HG03442 (cell line): ENCODE measurements at regions not wholly inside any gene's neighbourhood (a gene's known extent, or its start where the extent isn't known, plus 50 kb on each side); places are given as distances from the start of the nearest gene placed in this dataset.
"Not testable (repeated sequence)": the region's sequence is repeated elsewhere in the genome, so short reads cannot be mapped to it uniquely, and the experiment has no call there.

Experiments used
- ATAC-seq: cut with Tn5 transposase; IDR thresholded peaks from one replicate; pipeline ENCODE4 v1.9.1; 2021; ENCODE audit warnings: mild to moderate bottlenecking, moderate library complexity; ENCODE audit not compliant: unreplicated experiment

DNA sequence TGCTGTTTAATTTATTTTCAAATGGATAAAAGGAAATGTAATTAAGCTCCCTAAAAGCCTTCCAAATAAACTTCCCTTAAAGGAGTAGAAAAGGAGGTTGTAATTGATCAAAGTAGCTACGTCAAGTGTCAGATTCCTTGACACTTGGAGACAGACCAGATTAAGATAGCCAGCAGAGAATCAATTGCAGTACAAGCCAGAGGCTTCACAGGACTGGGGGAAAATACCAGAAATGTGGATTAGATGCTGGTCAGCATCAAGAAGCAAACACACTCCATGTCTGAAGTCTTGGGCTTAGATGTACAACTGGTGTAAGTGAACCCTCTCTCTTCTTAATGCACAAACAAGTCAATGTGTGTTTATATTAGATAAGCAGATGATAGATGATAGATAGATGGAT, 184.9 kb upstream of the TAS2R1 start:
- no peak for ATAC-seq

DNA sequence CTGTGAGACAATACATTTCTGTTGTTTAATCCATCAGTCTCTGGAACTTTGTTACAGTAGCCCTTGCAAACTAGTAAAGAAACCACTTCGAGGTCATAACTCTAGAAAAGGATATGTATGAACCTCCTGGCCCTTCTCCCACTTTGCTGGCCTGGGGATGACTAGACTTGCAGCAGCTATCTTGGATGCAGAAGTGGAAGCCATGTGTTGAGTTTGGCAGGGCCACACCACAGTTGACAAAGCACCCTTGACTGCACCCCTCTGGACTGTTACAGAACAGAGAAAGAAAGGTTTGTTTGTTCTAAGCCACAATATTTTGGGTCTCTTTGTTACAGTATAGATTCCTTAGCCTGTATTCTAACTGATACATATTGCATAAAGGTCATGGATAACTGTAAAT, 183.2 kb upstream of the TAS2R1 start:
- no peak for ATAC-seq

DNA sequence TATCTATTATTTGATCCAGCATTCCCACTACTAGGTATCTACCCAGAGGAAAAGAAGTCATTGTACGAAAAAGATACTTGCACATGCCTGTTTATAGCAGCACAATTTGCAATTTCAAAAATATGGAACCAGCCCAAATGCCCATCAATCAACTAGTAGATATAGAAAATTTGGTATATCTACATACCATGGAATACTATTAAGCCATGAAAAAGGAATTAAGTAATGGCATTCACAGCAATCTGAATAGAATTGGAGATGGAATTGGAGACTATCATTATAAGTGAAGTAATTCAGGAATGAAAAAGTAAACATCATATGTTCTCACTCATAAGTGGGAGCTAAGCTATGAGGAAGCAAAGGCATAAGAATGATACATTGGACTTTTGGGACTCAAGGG, 177.2 kb upstream of the TAS2R1 start:
- ATAC-seq = not testable (repeated sequence)

DNA sequence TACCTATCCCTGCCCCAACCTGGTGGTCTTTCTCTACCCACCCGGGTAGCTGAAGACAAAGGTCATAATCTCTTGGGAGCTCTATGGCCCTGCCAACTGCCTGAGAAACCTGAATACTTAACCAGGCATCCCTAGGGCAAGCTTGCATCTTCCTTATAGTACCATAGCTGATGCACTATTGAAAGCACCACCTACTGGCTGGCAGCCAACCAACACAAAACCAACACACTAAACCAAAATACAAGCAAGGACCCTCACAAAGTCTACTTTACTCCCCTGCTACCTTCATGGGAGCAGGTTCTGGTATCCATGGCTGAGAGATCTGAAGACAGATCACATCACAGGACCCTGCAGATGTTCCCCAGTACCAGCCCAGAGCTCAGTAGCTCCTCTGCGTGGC, 171.8 kb upstream of the TAS2R1 start:
- no peak for ATAC-seq

- no peak for ATAC-seq
These were observed 169.5 kb upstream of the TAS2R1 start for GRCh38 chr5:9799606-9800005.

DNA sequence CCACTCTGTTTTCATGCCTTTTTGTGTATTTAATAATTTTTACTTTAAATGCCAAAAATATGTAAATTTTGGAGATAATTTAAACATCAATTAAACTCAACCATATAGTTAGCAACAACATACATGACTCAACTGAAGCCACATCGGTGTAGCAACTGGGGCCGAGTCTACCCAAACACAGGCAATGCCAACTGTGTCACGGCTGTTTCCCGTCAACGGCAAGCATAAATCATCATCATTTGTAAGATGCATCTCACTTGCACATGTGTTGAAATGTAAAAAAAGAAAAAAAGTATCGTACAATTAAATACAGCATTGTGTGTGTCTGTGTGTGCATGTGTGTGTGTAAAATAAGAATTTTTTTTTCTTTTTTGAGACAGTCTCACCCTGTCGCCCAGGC, 160.1 kb upstream of the TAS2R1 start:
- no peak for ATAC-seq

GRCh38 chr5:9789777-9790176, 159.6 kb upstream of the TAS2R1 start:
- no peak for ATAC-seq

GRCh38 chr5:9787861-9788600, 157.9 kb upstream of the TAS2R1 start:
- no peak for ATAC-seq

DNA sequence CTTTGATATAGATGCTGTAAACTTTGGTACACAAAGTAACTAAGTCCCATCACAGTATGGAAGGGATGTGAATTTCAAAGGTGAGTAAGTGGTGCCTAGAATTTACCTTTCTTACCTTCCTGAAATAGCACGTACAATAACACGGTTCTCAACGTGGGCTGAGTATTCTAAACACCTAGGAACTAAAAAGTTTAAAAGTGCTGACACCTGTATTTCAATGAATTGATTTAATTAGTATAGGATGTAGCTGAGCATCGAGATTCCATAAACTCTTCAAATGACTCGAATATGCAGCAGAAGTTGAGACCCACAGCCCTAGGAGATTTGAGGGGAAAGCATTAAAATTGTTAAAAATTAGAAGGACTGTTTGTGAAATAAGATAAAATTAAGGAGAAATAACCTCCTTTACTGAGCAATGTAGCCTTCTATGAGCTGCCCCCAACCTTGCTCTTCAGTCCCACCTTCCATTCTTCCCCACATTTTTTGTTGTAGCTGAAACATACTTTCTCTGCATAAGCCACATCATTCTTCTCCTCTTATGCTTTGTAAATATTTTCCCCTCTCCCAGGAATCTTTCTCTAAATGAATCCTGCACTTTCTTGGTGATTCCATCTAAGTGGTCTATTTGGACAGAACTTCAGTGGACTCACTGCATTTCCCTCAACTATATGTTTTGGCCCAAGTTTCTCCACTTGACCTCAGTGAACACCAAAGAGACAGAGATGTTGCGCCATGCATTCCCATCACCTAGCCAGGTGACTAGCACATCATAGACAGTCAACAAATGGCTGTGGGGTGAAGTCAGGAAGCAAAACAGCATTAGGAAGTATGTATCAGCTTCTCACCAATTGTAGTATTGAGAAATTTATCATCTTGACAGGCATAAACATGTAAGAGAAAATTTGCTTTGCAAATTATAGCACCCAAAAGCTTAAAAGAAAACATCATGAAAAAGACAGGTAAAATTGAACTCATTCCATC, 156.5 kb upstream of the TAS2R1 start:
- no peak for ATAC-seq

DNA sequence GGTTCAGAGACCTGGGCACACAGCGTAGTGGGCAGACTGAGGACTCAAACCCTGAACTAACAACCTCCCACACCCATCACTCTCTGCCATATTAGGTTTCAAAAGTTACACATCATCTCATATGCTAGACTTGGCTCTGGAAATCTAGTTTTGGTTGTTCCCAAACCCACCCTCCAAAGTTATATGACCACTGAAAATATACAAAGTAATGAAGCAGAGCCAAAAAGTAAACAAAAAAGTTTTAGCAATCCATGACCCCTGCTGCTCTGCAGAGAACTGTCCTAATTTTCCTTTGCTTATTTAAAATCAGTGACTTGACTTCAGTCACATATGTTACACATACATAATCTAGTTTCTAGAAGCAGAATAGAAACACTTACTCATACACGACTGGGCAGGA, 155.6 kb upstream of the TAS2R1 start:
- ATAC-seq = no peak

DNA sequence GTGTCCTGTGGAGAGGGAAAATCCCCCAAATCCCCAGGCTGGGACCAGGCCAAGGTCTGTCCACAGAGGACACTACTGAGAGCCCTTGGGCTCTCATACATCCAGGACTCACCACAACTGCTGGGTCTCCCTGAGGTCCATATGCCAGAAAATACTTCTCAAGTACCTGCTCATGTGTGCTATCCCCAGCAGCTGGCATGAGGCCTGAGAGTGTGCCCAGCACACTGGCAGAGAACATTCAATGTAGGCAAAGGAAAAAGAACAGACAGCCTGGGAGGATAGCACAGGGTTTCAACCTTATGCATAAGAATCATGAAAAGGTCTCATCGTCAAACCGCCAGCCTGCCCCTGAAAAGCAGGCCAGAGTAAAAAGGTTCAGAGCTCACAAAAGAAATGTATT, 154.1 kb upstream of the TAS2R1 start:
- no peak for ATAC-seq

DNA sequence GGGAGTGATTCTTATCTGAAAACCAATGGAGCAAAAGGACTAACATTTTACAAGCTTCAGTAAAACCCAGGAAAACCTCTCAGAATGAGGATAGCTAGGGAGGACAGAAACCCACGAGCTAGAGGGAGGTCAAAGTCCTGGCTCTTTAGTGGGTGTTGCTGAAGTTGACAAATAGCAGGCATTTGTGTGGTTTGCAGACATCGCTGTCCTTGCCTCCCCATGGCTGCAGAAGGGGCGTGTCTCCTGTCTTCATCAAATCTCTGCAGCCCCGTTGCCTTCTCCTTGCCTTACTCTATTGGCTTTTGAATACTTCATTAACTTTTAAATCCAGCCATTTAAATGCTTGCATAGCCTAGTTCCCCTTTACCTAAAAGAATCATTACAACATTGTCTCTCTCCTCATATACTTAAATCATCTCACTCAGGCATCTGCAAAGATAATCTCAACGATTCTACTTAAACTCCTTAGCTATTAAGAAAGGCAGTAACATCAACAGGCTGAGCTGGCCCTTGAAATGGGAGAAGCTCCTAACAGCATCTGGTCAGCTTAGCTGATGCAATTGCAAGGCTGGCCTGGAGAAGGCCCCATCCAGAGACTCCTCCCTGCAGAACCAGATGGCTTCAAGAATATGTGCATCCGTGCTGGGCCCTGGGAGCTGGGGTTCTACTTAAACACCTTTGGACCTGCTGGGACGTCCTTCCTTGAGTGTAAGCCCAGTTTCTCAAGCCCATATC, 152.8 kb upstream of the TAS2R1 start:
- no peak for ATAC-seq

DNA sequence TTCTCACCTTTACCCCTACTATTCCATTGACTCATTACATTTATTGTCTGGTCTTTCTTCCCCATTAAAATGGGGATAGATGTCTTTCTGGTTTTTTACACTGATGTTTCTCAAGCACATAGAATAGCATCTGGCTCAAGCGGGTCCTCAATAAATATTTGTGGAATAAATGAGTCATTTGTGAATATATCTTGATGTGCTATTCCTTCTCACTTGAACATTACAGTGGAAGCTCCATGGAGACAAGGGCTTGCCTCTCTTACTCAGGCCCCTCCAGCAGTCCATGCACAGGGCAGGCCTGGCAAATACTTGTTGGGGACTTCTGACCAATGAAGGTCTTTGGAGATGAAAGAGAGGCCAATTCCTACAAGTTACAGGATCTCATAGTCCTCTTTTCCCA, 151.7 kb upstream of the TAS2R1 start:
- ATAC-seq = no peak

DNA sequence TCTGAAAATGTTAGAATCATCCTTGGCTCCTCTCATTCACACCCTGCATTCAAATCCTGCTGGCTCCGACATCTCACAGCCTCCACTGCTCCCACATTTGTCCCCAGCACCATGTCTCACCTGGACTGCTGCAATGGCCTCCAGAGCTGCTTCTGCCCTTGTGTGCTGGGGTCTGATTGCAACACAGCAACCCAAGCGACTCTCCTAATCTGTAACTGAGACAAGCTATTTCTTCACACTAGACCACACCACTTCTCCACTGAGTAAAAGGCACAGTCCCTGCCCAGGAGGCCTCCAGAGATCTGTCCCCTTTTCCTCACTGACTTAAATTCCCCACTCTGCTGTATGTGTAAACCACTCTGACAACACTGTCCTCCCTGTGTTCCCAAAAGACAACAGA, 151.1 kb upstream of the TAS2R1 start:
- no peak for ATAC-seq

GRCh38 chr5:9780501-9780900, 150.3 kb upstream of the TAS2R1 start:
- ATAC-seq = no peak

GRCh38 chr5:9776525-9776924, 146.4 kb upstream of the TAS2R1 start:
- ATAC-seq = no peak

GRCh38 chr5:9775339-9775738, 145.2 kb upstream of the TAS2R1 start:
- no peak for ATAC-seq

GRCh38 chr5:9774472-9775079, 144.4 kb upstream of the TAS2R1 start:
- no peak for ATAC-seq

GRCh38 chr5:9771079-9771478, 140.9 kb upstream of the TAS2R1 start:
- no peak for ATAC-seq

GRCh38 chr5:9766581-9766980, 136.4 kb upstream of the TAS2R1 start:
- ATAC-seq = no peak
